NOMO-1 (cell line): ENCODE measurements at regions not wholly inside any gene's neighbourhood (a gene's known extent, or its start where the extent isn't known, plus 50 kb on each side); places are given as distances from the start of the nearest gene placed in this dataset.
A peak's percentile ranks its signal among the peaks of the same experiment; 100 is the strongest.

Experiments
- DNase-seq, 2 experiments: peaks; one replicate each; lab custom pipeline; 2025; ENCODE audit not compliant: unreplicated experiment in 2 of 2; lab: John Stamatoyannopoulos, UW

- no peak for DNase-seq
These were observed 107.0 kb upstream of the RET start for GRCh38 chr10:42969909-42970308.

GRCh38 chr10:42970451-42971250, 106.2 kb upstream of the RET start:
- no peak for DNase-seq

GRCh38 chr10:42971251-42971599, 105.6 kb upstream of the RET start:
- no peak for DNase-seq

- DNase-seq: peak; percentile 78 to 95
These were observed 103.9 kb upstream of the RET start for GRCh38 chr10:42972946-42973345.

GRCh38 chr10:42973411-42973810, 103.5 kb upstream of the RET start:
- DNase-seq: peak in 1 of 2 experiments; percentile 34

GRCh38 chr10:42973870-42974692, 102.8 kb upstream of the RET start:
- no peak for DNase-seq

GRCh38 chr10:42974693-42975002, 102.2 kb upstream of the RET start:
- no peak for DNase-seq

- DNase-seq: peak; percentile 76 to 88
These were observed 101.8 kb upstream of the RET start for GRCh38 chr10:42975005-42975493.

GRCh38 chr10:42975558-42976340, 101.1 kb upstream of the RET start:
- no peak for DNase-seq

GRCh38 chr10:42976351-42977031, 100.4 kb upstream of the RET start:
- no peak for DNase-seq

GRCh38 chr10:42977032-42977416, 99.8 kb upstream of the RET start:
- DNase-seq: no peak

GRCh38 chr10:42979181-42979580, 97.7 kb upstream of the RET start:
- peak in 1 of 2 experiments; percentile 7 for DNase-seq

- DNase-seq: no peak
These were observed 97.0 kb upstream of the RET start for GRCh38 chr10:42979721-42980467.

GRCh38 chr10:42980553-42981357, 96.1 kb upstream of the RET start:
- DNase-seq: no peak

- no peak for DNase-seq
These were observed 95.3 kb upstream of the RET start for GRCh38 chr10:42981358-42982236.

- DNase-seq: no peak
These were observed 93.9 kb upstream of the RET start for GRCh38 chr10:42982891-42983506.

GRCh38 chr10:42983591-42983990, 93.3 kb upstream of the RET start:
- DNase-seq: no peak
